ENCODE measurements at regions not wholly inside any gene's neighbourhood (a gene's known extent, or its start where the extent isn't known, plus 50 kb on each side); places are given as distances from the start of the nearest gene placed in this dataset.

DNA sequence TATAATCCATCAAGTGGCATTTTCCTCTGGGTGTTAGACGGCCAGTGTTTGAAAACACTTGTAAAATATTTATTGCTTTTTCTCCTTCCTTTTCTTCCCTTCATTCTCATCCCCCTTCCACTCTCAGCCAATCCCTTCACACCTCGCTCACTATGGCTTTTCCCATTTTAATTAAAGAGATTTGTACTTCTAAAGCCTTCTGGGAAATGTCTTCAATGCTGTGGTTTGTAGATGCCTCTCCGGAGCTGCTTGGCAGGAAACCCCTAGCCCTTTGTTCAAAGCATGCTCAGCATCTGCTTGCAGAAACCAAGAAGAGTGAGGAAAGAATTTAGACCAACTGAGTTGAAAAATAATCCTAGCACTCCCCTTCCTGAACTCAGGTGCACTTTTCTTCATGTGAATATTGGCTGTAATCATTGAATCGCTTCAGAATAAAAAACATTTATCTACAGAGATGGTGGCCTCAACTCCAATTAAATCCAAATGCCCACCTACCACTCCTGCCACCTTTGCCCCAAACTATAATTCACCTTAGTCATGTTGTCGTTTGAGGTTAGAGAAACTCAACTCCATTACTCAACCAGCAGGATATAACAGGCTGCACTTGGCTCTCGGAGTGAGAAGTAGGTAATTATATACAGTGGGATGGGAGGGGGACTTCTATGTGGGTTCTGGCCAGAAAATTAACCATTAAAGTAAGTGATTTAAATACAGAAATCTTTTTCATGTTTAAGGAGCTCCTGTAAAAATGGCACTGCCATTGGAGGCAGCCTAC, 659.4 kb upstream of the CAMK1G start:
- no peak for DNase-seq

- DNase-seq, result no peak
These were observed 658.6 kb upstream of the CAMK1G start for GRCh38 chr1:208924928-208925327.

- DNase-seq, result no peak
These were observed 655.0 kb upstream of the CAMK1G start for GRCh38 chr1:208928349-208929010.

- DNase-seq, result no peak
These were observed 653.9 kb upstream of the CAMK1G start for GRCh38 chr1:208929575-208929974.

DNA sequence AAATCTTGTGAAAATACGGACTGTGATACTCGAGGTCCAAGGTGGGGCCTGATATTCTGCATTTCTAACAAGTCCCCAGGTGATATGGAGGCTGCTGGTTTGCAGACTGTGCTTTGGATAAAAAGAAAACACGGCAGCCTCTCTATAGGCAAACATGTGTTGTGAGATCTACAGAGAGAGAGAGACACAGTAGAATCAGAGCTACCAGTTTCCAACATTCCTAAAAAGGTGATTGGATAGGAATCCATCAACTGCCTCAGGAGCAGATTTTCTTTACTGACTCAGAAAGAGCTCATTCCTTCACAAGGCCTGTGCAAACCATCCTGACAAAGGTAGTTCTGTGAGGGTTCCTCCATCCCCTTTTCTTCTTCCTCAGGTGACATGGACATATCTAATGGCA, 651.6 kb upstream of the CAMK1G start:
- no peak for DNase-seq

- DNase-seq, result no peak
These were observed 649.5 kb upstream of the CAMK1G start for GRCh38 chr1:208933984-208934525.

DNA sequence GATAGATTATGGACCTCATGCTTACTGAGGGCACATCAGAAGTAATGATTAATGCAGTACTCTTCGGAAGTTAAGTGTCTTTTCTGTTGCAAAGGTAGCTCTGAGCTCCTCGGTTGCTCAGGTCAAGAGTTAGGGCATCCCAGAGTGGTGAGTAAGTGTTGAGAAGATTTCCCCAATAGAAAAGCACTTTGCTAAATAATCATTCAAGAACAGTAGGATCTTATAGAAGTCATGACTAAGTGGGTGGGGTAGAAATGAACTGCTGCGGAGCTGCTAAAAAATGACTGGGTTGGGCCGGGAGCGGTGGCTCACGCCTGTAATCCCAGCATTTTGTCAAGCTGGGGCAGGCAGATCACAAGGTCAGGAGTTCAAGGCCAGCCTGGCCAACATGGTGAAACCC, 648.6 kb upstream of the CAMK1G start:
- DNase-seq, result no peak

- DNase-seq, result no peak
These were observed 647.9 kb upstream of the CAMK1G start for GRCh38 chr1:208935517-208936187.

DNA sequence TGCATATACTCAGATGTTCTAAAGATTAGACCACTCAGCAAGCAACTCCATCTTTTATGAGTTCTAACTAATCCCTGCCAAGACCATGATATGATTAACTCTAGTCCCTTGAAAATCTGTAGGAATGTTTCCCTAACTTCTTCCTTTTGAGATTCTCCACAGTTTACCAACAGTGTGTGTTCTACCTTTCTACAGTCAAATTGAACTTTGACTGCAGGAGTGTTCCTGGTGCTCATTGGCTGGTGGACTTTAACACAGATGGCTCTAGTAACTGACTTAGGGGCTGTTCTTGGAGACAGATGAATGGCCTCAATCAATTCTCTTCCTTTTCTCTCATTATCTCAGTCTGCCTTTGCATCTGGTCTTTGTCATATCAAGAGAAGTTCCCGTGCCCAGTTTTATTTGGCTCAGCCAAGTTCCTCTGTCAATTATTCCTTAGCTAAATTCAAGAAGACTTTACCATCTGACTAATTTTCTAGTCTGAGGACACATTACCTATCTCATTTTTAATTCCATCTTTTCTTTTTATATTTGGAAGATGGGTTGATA, 643.9 kb upstream of the CAMK1G start:
- no peak for DNase-seq

DNA sequence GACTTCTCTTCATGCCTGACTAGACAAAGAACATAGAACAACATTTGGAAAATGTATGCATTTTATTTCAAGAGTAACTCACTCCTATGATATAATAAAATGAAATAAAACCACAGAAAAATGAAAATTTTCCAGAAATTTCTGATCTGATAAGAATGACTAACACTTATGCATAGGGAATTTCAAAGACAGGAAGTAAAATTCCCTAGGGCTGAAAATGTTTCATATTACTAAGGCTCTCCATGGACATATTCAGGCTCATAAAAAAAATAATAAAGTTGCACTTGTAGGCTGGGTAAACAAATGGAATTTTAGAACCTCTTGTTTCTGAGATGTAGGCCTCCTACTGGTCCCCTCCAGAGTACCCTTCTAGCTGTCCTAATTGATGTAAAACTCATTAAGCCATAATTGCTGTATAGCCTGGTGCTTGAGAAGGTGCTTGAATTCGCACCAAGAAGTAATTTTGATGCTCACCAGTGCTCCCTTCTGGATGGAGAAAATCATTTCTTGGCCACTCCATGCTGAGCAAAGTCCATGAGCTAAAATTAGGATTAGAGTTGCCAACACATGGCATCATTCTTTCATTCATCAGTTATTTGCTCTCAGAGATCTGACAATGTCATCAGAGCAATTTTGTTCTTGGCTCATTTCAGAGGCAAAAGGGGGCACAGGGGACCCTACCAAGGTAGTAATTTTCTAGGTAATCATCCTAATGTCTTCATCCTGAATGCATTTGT, 641.0 kb upstream of the CAMK1G start:
- DNase-seq, result no peak

GRCh38 chr1:208943291-208943690, 640.2 kb upstream of the CAMK1G start:
- no peak for DNase-seq

GRCh38 chr1:208944981-208945451, 638.5 kb upstream of the CAMK1G start:
- no peak for DNase-seq

DNA sequence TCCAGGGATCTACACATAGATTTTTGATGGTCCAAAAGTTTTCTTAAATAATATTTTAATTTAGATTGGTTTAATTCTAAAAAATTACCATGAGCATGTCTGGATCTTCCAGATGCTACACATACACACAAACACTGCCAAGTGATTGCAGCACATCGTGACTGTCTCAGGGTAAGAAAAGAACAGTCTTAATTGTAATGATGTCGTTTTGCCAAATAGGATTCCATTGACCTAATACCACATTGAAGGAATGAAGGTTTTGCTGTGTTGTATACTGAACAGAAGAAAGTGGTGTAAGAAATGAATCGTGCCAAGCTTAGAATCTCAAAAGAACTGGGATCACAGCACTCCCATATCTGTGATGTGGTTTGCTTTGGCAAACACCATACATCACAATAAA, 633.3 kb upstream of the CAMK1G start:
- DNase-seq, result no peak

GRCh38 chr1:208951026-208951525, 632.4 kb upstream of the CAMK1G start:
- DNase-seq, result no peak

DNA sequence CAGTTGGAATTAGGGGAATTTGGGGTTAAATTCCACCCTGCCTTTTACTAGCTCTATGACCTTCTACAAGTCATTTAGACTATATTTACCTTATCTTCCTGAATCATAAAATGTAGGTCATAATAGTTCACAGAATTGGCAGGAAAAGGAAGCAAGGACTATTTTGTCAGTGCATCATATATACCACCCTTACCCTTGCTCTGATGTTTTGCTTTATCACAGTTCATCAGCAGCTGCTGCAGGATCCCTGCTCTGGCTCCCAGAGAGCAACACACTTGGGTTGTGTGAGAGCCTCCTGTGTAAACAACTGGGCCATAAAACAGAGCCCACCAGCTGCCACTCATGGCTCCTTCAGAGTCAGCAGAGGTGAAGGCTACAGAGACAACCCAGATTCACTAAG, 631.6 kb upstream of the CAMK1G start:
- DNase-seq, result no peak

- DNase-seq, result no peak
These were observed 620.6 kb upstream of the CAMK1G start for GRCh38 chr1:208962867-208963266.

DNA sequence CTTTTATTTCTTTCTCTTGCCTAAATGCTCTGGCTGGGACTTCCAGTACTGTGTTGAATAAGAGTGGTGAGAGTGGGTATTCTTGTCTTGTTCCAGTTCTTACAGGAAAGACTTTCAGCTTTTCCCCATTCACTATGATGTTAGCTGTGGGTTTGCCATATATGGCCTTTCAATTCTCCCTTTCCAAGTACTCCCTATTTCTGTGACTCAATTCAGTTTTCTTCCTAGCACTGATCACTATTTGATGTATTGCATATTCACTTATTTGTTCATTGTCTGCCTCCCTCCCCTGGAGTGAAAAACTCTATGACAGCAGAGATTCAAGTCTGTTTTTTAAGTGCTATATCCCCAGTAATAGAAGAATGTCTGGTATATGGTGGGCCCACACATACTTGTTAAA, 618.2 kb upstream of the CAMK1G start:
- no peak for DNase-seq

GRCh38 chr1:208967334-208967733, 616.2 kb upstream of the CAMK1G start:
- no peak for DNase-seq

- no peak for DNase-seq
These were observed 608.8 kb upstream of the CAMK1G start for GRCh38 chr1:208974717-208975116.

- no peak for DNase-seq
These were observed 608.1 kb upstream of the CAMK1G start for GRCh38 chr1:208975456-208975855.

GRCh38 chr1:208977012-208977411, 606.5 kb upstream of the CAMK1G start:
- no peak for DNase-seq

- no peak for DNase-seq
These were observed 605.8 kb upstream of the CAMK1G start for GRCh38 chr1:208977638-208978256.

Measured in COR-L47 (cell line).